ENCODE measurements at regions not wholly inside any gene's neighbourhood (a gene's known extent, or its start where the extent isn't known, plus 50 kb on each side); places are given as distances from the start of the nearest gene placed in this dataset.

- Histone ChIP-seq H3K27me3 (ENCODE audit: insufficient read depth, low read length) (no peaks in the 10 kb centered on the region), H3K4me3 (ENCODE audit: low read length in 2 of 2) (no peak overlapping the region), H3K27ac (ENCODE audit: low read depth, low read length) (no peak overlapping the region), H3K9me3 (ENCODE audit: control insufficient read depth in 1 of 2, low read length in 2 of 2) (no peaks in the 10 kb centered on the region), H3K4me1 (ENCODE audit: insufficient read depth, low read length) (no peaks in the 10 kb centered on the region), H3K36me3 (ENCODE audit: insufficient read depth, low read length) (no peaks in the 10 kb centered on the region)
- intact Hi-C loops (cut with micrococcal nuclease): no loop called here
- Mint-ChIP-seq H3K27me3 (peaks cover 0 to 2% of the 10 kb centered on the region in 2 donors), H3K36me3 (no peaks in the 10 kb centered on the region), H3K27ac (no peak overlapping the region), H3K4me3 (no peak overlapping the region), H3K9me3 (no peaks in the 10 kb centered on the region), H3K4me1 (peaks cover 0 to 2% (median under 1%) of the 10 kb centered on the region in 4 donors)
- ChIA-PET CTCF (ENCODE audit: partially characterized antibody) (interaction anchor here (1.0 kb wide), 1 partner anchor 10 kb away, joined by 3 read pairs; no protein-coding TSS in a partner anchor), POLR2A (ENCODE audit: partially characterized antibody) (interaction anchor here (0.9 kb wide), 1 partner anchor 10 kb away, joined by 3 read pairs; no protein-coding TSS in a partner anchor)
- no peak for DNase-seq
These were observed 124.7 kb downstream of the ICOS start for GRCh38 chr2:204061241-204061640.

GRCh38 chr2:204064119-204064518 is 127.6 kb downstream of the ICOS start:
- intact Hi-C loops (cut with micrococcal nuclease): no loop called here
- H3K36me3 Mint-ChIP-seq: no peaks in the 10 kb centered on the region
- DNase-seq: no peak
- no peak overlapping the region for H3K4me3 Mint-ChIP-seq
- ChIA-PET CTCF (ENCODE audit: partially characterized antibody) (interaction anchor here (0.6 kb wide), 1 partner anchor 1734 kb away, joined by 3 read pairs; no protein-coding TSS in a partner anchor), POLR2A (ENCODE audit: partially characterized antibody) (no interaction called here)
- peaks cover 0 to 2% (median under 1%) of the 10 kb centered on the region in 4 donors for H3K4me1 Mint-ChIP-seq
- H3K27ac Mint-ChIP-seq: no peak overlapping the region
- Histone ChIP-seq H3K36me3 (ENCODE audit: insufficient read depth, low read length) (no peaks in the 10 kb centered on the region), H3K4me3 (ENCODE audit: low read length in 2 of 2) (no peak overlapping the region), H3K4me1 (ENCODE audit: insufficient read depth, low read length) (no peaks in the 10 kb centered on the region), H3K27me3 (ENCODE audit: insufficient read depth, low read length) (no peaks in the 10 kb centered on the region), H3K9me3 (ENCODE audit: control insufficient read depth in 1 of 2, low read length in 2 of 2) (no peaks in the 10 kb centered on the region), H3K27ac (ENCODE audit: low read depth, low read length) (no peak overlapping the region)
- no peaks in the 10 kb centered on the region for H3K9me3 Mint-ChIP-seq
- peaks cover 0 to 2% of the 10 kb centered on the region in 2 donors for H3K27me3 Mint-ChIP-seq

GRCh38 chr2:204065566-204065965 is 129.0 kb downstream of the ICOS start:
- H3K36me3 Mint-ChIP-seq: no peaks in the 10 kb centered on the region
- POLR2A ChIA-PET (ENCODE audit: partially characterized antibody): no interaction called here

GRCh38 chr2:204066051-204066450 is 129.5 kb downstream of the ICOS start:
- Mint-ChIP-seq H3K4me1 (no peaks in the 10 kb centered on the region), H3K9me3 (no peaks in the 10 kb centered on the region), H3K4me3 (peak overlapping the region in 1 of 8 donors; percentile 4), H3K27ac (no peak overlapping the region), H3K27me3 (peaks cover 0 to 2% of the 10 kb centered on the region in 2 donors), H3K36me3 (no peaks in the 10 kb centered on the region)
- ChIA-PET CTCF (ENCODE audit: partially characterized antibody) (no interaction called here), POLR2A (ENCODE audit: partially characterized antibody) (no interaction called here)
- Histone ChIP-seq H3K27me3 (ENCODE audit: insufficient read depth, low read length) (no peaks in the 10 kb centered on the region), H3K27ac (ENCODE audit: low read depth, low read length) (no peak overlapping the region), H3K9me3 (ENCODE audit: control insufficient read depth in 1 of 2, low read length in 2 of 2) (no peaks in the 10 kb centered on the region), H3K4me1 (ENCODE audit: insufficient read depth, low read length) (no peaks in the 10 kb centered on the region), H3K4me3 (ENCODE audit: low read length in 2 of 2) (no peak overlapping the region), H3K36me3 (ENCODE audit: insufficient read depth, low read length) (no peaks in the 10 kb centered on the region)
- intact Hi-C loops (cut with micrococcal nuclease): loop anchor here (1.0 kb wide), 1 partner anchor 35 kb away; no protein-coding TSS in a partner anchor
- no peak for DNase-seq

More at GRCh38 chr2:204065566-204065965, 129.0 kb downstream of the ICOS start:
- no peak overlapping the region for H3K27ac Mint-ChIP-seq
- Histone ChIP-seq H3K36me3 (ENCODE audit: insufficient read depth, low read length) (no peaks in the 10 kb centered on the region), H3K4me3 (ENCODE audit: low read length in 2 of 2) (no peak overlapping the region), H3K27ac (ENCODE audit: low read depth, low read length) (no peak overlapping the region), H3K9me3 (ENCODE audit: control insufficient read depth in 1 of 2, low read length in 2 of 2) (no peaks in the 10 kb centered on the region), H3K27me3 (ENCODE audit: insufficient read depth, low read length) (no peaks in the 10 kb centered on the region), H3K4me1 (ENCODE audit: insufficient read depth, low read length) (no peaks in the 10 kb centered on the region)
- no peak for DNase-seq
- CTCF ChIA-PET (ENCODE audit: partially characterized antibody): no interaction called here
- no peak overlapping the region for H3K4me3 Mint-ChIP-seq
- intact Hi-C loops (cut with micrococcal nuclease): no loop called here
- peaks cover 0 to 2% of the 10 kb centered on the region in 2 donors for H3K27me3 Mint-ChIP-seq
- H3K9me3 Mint-ChIP-seq: no peaks in the 10 kb centered on the region
- H3K4me1 Mint-ChIP-seq: peaks cover 0 to 2% (median under 1%) of the 10 kb centered on the region in 4 donors

GRCh38 chr2:204069804-204070203 is 133.2 kb downstream of the ICOS start:
- H3K36me3 Mint-ChIP-seq: no peaks in the 10 kb centered on the region
- no peaks in the 10 kb centered on the region for H3K4me1 ChIP-seq (ENCODE audit: insufficient read depth, low read length)
- H3K9me3 ChIP-seq (ENCODE audit: control insufficient read depth in 1 of 2, low read length in 2 of 2): no peaks in the 10 kb centered on the region
- H3K4me3 ChIP-seq (ENCODE audit: low read length in 2 of 2): no peak overlapping the region
- H3K36me3 ChIP-seq (ENCODE audit: insufficient read depth, low read length): no peaks in the 10 kb centered on the region
- no peak for DNase-seq
- CTCF ChIA-PET (ENCODE audit: partially characterized antibody): interaction anchor here (1.0 kb wide), 1 partner anchor 19 kb away, joined by 4 read pairs; no protein-coding TSS in a partner anchor
- H3K27ac ChIP-seq (ENCODE audit: low read depth, low read length): no peak overlapping the region
- H3K27me3 Mint-ChIP-seq: no peaks in the 10 kb centered on the region
- H3K27me3 ChIP-seq (ENCODE audit: insufficient read depth, low read length): no peaks in the 10 kb centered on the region
- no peak overlapping the region for H3K4me3 Mint-ChIP-seq
- no peak overlapping the region for H3K27ac Mint-ChIP-seq
- H3K4me1 Mint-ChIP-seq: no peaks in the 10 kb centered on the region
- POLR2A ChIA-PET (ENCODE audit: partially characterized antibody): no interaction called here
- intact Hi-C loops (cut with micrococcal nuclease): no loop called here
- H3K9me3 Mint-ChIP-seq: no peaks in the 10 kb centered on the region

- Histone ChIP-seq H3K27ac (ENCODE audit: low read depth, low read length) (no peak overlapping the region), H3K27me3 (ENCODE audit: insufficient read depth, low read length) (no peaks in the 10 kb centered on the region), H3K4me3 (ENCODE audit: low read length in 2 of 2) (no peak overlapping the region), H3K4me1 (ENCODE audit: insufficient read depth, low read length) (no peaks in the 10 kb centered on the region), H3K36me3 (ENCODE audit: insufficient read depth, low read length) (no peaks in the 10 kb centered on the region), H3K9me3 (ENCODE audit: control insufficient read depth in 1 of 2, low read length in 2 of 2) (no peaks in the 10 kb centered on the region)
- Mint-ChIP-seq H3K36me3 (no peaks in the 10 kb centered on the region), H3K27ac (no peak overlapping the region), H3K9me3 (no peaks in the 10 kb centered on the region), H3K4me1 (no peaks in the 10 kb centered on the region), H3K27me3 (no peaks in the 10 kb centered on the region), H3K4me3 (no peak overlapping the region)
- ChIA-PET POLR2A (ENCODE audit: partially characterized antibody) (no interaction called here), CTCF (ENCODE audit: partially characterized antibody) (interaction anchor here (0.7 to 6.1 kb wide), 16 partner anchors 8 to 189 kb away, joined by 3 to 65 read pairs (median 4); no protein-coding TSS in a partner anchor)
- peak in 4 of 5 donors; percentile 34 to 45 (median 36) for DNase-seq
- intact Hi-C loops (cut with micrococcal nuclease): loop anchor here (1.0 kb wide), 1 partner anchor 106 kb away; no protein-coding TSS in a partner anchor
These were observed 136.1 kb downstream of the ICOS start for GRCh38 chr2:204072443-204073324.

GRCh38 chr2:204074456-204074855 is 137.9 kb downstream of the ICOS start:
- Histone ChIP-seq H3K4me1 (ENCODE audit: insufficient read depth, low read length) (no peaks in the 10 kb centered on the region), H3K36me3 (ENCODE audit: insufficient read depth, low read length) (no peaks in the 10 kb centered on the region), H3K27ac (ENCODE audit: low read depth, low read length) (no peak overlapping the region), H3K9me3 (ENCODE audit: control insufficient read depth in 1 of 2, low read length in 2 of 2) (no peaks in the 10 kb centered on the region), H3K27me3 (ENCODE audit: insufficient read depth, low read length) (no peaks in the 10 kb centered on the region), H3K4me3 (ENCODE audit: low read length in 2 of 2) (no peak overlapping the region)
- no peak overlapping the region for H3K27ac Mint-ChIP-seq
- intact Hi-C loops (cut with micrococcal nuclease): no loop called here
- no peak for DNase-seq
- no peaks in the 10 kb centered on the region for H3K4me1 Mint-ChIP-seq
- ChIA-PET POLR2A (ENCODE audit: partially characterized antibody) (interaction anchor here (0.9 kb wide), 1 partner anchor 52 kb away, joined by 3 read pairs; no protein-coding TSS in a partner anchor), CTCF (ENCODE audit: partially characterized antibody) (interaction anchor here (1.0 to 6.1 kb wide), 4 partner anchors 18 to 144 kb away, joined by 3 to 65 read pairs (median 6); no protein-coding TSS in a partner anchor)
- no peak overlapping the region for H3K4me3 Mint-ChIP-seq
- H3K27me3 Mint-ChIP-seq: no peaks in the 10 kb centered on the region
- H3K36me3 Mint-ChIP-seq: no peaks in the 10 kb centered on the region
- H3K9me3 Mint-ChIP-seq: no peaks in the 10 kb centered on the region

All from CD4-positive, alpha-beta memory T cell (primary cell).